Keratinocyte (primary cell): ENCODE measurements at regions not wholly inside any gene's neighbourhood (a gene's known extent, or its start where the extent isn't known, plus 50 kb on each side); places are given as distances from the start of the nearest gene placed in this dataset.

Experiments
- DNase-seq: peaks from one replicate; pipeline ENCODE4 v3.0.0-alpha.2; 2011; ENCODE audit warnings: low read depth, missing footprints, low spot score
- FAIRE-seq: peaks from 2 replicates; lab custom pipeline; 2011; peaks lifted over from hg19 to GRCh38; lab: Jason Lieb, UNC
- H2AFZ ChIP-seq: 2 replicates; pipeline ENCODE4 v1.6.0; 2012; ENCODE audit warnings: low read length, control low read depth, inconsistent platforms; ENCODE audit not compliant: control insufficient read depth
- H3K27ac ChIP-seq: 2 replicates; pipeline ENCODE4 v1.5.1; 2011; ENCODE audit warnings: low read length; ENCODE audit not compliant: control insufficient read depth, insufficient read depth
- H3K27me3 ChIP-seq: 3 replicates; pipeline ENCODE4 v1.6.0; 2011; ENCODE audit warnings: low read length; ENCODE audit not compliant: control insufficient read depth, insufficient read depth; ENCODE audit errors: extremely low read depth
- H3K36me3 ChIP-seq, 2 experiments: 2 replicates in 1 of 2; 3 replicates in 1 of 2; pipeline ENCODE4 v1.5.1; 2011; ENCODE audit warnings: low read length in 2 of 2, mild to moderate bottlenecking in 1 of 2; ENCODE audit not compliant: control insufficient read depth in 2 of 2, insufficient read depth in 2 of 2; ENCODE audit errors: extremely low read depth in 1 of 2
- H3K4me1 ChIP-seq: 3 replicates; pipeline ENCODE4 v1.5.1; 2011; ENCODE audit warnings: low read length; ENCODE audit not compliant: control insufficient read depth, insufficient read depth; ENCODE audit errors: extremely low read depth
- H3K4me2 ChIP-seq: 3 replicates; pipeline ENCODE4 v1.6.0; 2011; ENCODE audit warnings: low read depth, low read length; ENCODE audit not compliant: control insufficient read depth, insufficient read depth; ENCODE audit errors: extremely low read depth
- H3K4me3 ChIP-seq, 3 experiments: fragments of 200-600 bp in 1 of 3; sonication (generic) in 1 of 3; 2 replicates in 2 of 3; 3 replicates in 1 of 3; pipeline ENCODE4 v1.5.1; 2011 to 2016; ENCODE audit warnings: low read length in 3 of 3, mild to moderate bottlenecking in 3 of 3, control low read depth in 2 of 3, inconsistent platforms in 1 of 3, low read depth in 1 of 3, mixed read lengths in 1 of 3, mixed run types in 1 of 3, moderate library complexity in 1 of 3; ENCODE audit not compliant: control insufficient read depth in 2 of 3, insufficient read depth in 2 of 3; ENCODE audit errors: extremely low read depth in 1 of 3
- H3K79me2 ChIP-seq: 2 replicates; pipeline ENCODE4 v1.6.0; 2012; ENCODE audit warnings: low read length; ENCODE audit not compliant: control insufficient read depth, insufficient read depth
- H3K9ac ChIP-seq: 3 replicates; pipeline ENCODE4 v1.6.0; 2011; ENCODE audit warnings: low read length; ENCODE audit not compliant: control insufficient read depth, insufficient read depth; ENCODE audit errors: extremely low read depth
- H3K9me1 ChIP-seq: 3 replicates; pipeline ENCODE4 v1.6.0; 2011; ENCODE audit warnings: low read length; ENCODE audit not compliant: control insufficient read depth, insufficient read depth; ENCODE audit errors: extremely low read depth
- H3K9me3 ChIP-seq: 2 replicates; pipeline ENCODE4 v1.5.1; 2012; ENCODE audit warnings: low read depth, low read length; ENCODE audit not compliant: control insufficient read depth
- H4K20me1 ChIP-seq: 3 replicates; pipeline ENCODE4 v1.6.0; 2011; ENCODE audit warnings: low read length; ENCODE audit not compliant: control insufficient read depth, insufficient read depth; ENCODE audit errors: extremely low read depth
- CTCF ChIP-seq, 3 experiments: IDR thresholded peaks in 1 of 3; conservative IDR thresholded peaks in 1 of 3; optimal IDR thresholded peaks in 1 of 3; 2 replicates in 2 of 3; 3 replicates in 1 of 3; pipeline versions ENCODE3 to v1.5.1; 2011; ENCODE audit warnings: low read length in 3 of 3, mild to moderate bottlenecking in 3 of 3, moderate library complexity in 2 of 3, control low read depth in 1 of 3, inconsistent platforms in 1 of 3; ENCODE audit not compliant: insufficient read depth in 2 of 3; ENCODE audit errors: extremely low read depth in 1 of 3
- EZH2 ChIP-seq: IDR thresholded peaks from one replicate; pipeline ENCODE4 v1.6.1; 2012; ENCODE audit warnings: inconsistent platforms, mild to moderate bottlenecking, low read length, moderate library complexity
- dilution Hi-C: fragments of 300-500 bp; cut with MboI; formaldehyde crosslinking; loops from one replicate; pipeline ENCODE4 v1.7.0; 2020; ENCODE audit warnings: low sequenced_read_pairs; ENCODE audit not compliant: extremely low pct_ligation_motif_present

GRCh38 chr3:8369638-8370037, 132.0 kb upstream of the LMCD1 start:
- TF ChIP-seq EZH2: no peak
- TF ChIP-seq CTCF (optimal IDR thresholded peaks at IDR 0.05 in 1 of 3, IDR thresholded peaks at IDR 0.05 in 1 of 3, conservative IDR thresholded peaks at IDR 0.05 in 1 of 3; ENCODE audit: extremely low read depth in 1 of 3, insufficient read depth in 2 of 3, low read length in 3 of 3): no peak
- Histone ChIP-seq H3K9me1 (no peaks in the 10 kb centered on the region), H3K9me3 (no peaks in the 10 kb centered on the region), H3K9ac (no peak overlapping the region), H3K27me3 (no peaks in the 10 kb centered on the region), H2AFZ (no peak overlapping the region), H3K4me1 (no peaks in the 10 kb centered on the region), H3K4me2 (no peak overlapping the region), H3K27ac (no peak overlapping the region), H3K79me2 (no peaks in the 10 kb centered on the region), H4K20me1 (no peaks in the 10 kb centered on the region), H3K4me3 (no peak overlapping the region), H3K36me3 (no peaks in the 10 kb centered on the region)
- no peak for FAIRE-seq
- no peak for DNase-seq
- dilution Hi-C loops: no loop called here

- H3K9me1 ChIP-seq: no peaks in the 10 kb centered on the region
- H3K9me3 ChIP-seq: no peaks in the 10 kb centered on the region
- FAIRE-seq (no peak), DNase-seq (no peak)
- H3K9ac ChIP-seq: no peak overlapping the region
- H3K36me3 ChIP-seq: no peaks in the 10 kb centered on the region
- H3K27me3 ChIP-seq: no peaks in the 10 kb centered on the region
- no peak overlapping the region for H3K4me3 ChIP-seq
- no peaks in the 10 kb centered on the region for H4K20me1 ChIP-seq
- H3K27ac ChIP-seq: no peak overlapping the region
- H3K4me1 ChIP-seq: no peaks in the 10 kb centered on the region
- H3K4me2 ChIP-seq: no peak overlapping the region
- no peak for TF ChIP-seq CTCF (optimal IDR thresholded peaks at IDR 0.05 in 1 of 3, IDR thresholded peaks at IDR 0.05 in 1 of 3, conservative IDR thresholded peaks at IDR 0.05 in 1 of 3; ENCODE audit: extremely low read depth in 1 of 3, insufficient read depth in 2 of 3, low read length in 3 of 3)
- TF ChIP-seq EZH2: no peak
- H3K79me2 ChIP-seq: no peaks in the 10 kb centered on the region
- H2AFZ ChIP-seq: no peak overlapping the region
- dilution Hi-C loops: no loop called here
Observed at GRCh38 chr3:8371085-8371551, 130.5 kb upstream of the LMCD1 start.
